Right atrium auricular region (tissue), 2 donors: ENCODE measurements at regions not wholly inside any gene's neighbourhood (a gene's known extent, or its start where the extent isn't known, plus 50 kb on each side); places are given as distances from the start of the nearest gene placed in this dataset.
"Not testable (repeated sequence)": the region's sequence is repeated elsewhere in the genome, so short reads cannot be mapped to it uniquely, and the experiment has no call there.

Experiments
- DNase-seq: peaks from one replicate; pipeline ENCODE4 v3.0.0-alpha.2; 2019; ENCODE audit warnings: low spot score
- H3K27ac ChIP-seq, 2 donors: fragments of 200-600 bp; sonication (generic); 1 replicate in 1 of 2; 2 replicates in 1 of 2; pipeline ENCODE4 v1.5.1; 2016 to 2019
- H3K27me3 ChIP-seq, 2 donors: fragments of 200-600 bp; sonication (generic); one replicate each; pipeline versions ENCODE4 v1.5.1 to v1.6.0; 2017 to 2019
- H3K36me3 ChIP-seq: fragments of 200-600 bp; sonication (generic); one replicate; pipeline ENCODE4 v1.5.1; 2016
- H3K4me1 ChIP-seq, 2 donors: fragments of 200-600 bp; sonication (generic); one replicate each; pipeline versions ENCODE4 v1.5.1 to v1.6.0; 2017 to 2019
- H3K4me3 ChIP-seq, 2 donors: fragments of 200-600 bp; sonication (generic); 1 replicate in 1 of 2; 2 replicates in 1 of 2; pipeline ENCODE4 v1.5.1; 2017 to 2019; ENCODE audit warnings: mild to moderate bottlenecking in 1 of 2, moderate library complexity in 1 of 2
- H3K9me3 ChIP-seq, 2 donors: fragments of 200-600 bp; sonication (generic); one replicate each; pipeline ENCODE4 v1.5.1; 2019
- CTCF ChIP-seq, 2 donors: fragments of 200-600 bp; sonication (generic); IDR thresholded peaks; one replicate each; pipeline ENCODE4 v1.5.1; 2019; ENCODE audit warnings: antibody characterized with exemption in 2 of 2

- TF ChIP-seq CTCF (IDR thresholded peaks at IDR 0.05), result no peak
- Histone ChIP-seq H3K36me3 (no peaks in the 10 kb centered on the region), H3K4me3 (no peak overlapping the region), H3K27ac (no peak overlapping the region), H3K9me3 (peaks cover 0 to 9% of the 10 kb centered on the region in 2 donors), H3K4me1 (no peaks in the 10 kb centered on the region), H3K27me3 (no peaks in the 10 kb centered on the region)
- DNase-seq, result no peak
Measured at GRCh38 chr13:18991060-18991459, 190.6 kb downstream of the TUBA3C start.

DNA sequence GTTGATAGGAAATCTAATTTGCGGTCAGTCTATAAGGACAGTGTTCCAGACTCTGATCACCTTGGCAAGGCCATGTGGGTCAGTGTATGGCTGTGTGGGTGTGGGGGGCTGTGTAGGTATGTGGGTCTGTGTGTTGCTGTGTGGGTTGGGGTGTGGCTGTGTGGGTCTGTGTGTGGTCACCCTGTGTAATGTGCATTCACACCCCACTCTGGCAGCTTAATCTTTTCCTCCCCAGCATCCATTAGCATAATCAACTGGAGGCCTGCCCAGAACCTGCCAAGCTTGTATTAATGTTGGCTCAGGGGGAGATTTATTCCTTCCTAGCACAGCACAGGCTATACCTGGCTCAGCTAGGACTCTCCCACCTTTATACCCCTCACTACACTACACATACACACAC, 203.2 kb downstream of the TUBA3C start:
- Histone ChIP-seq H3K4me1 (no peaks in the 10 kb centered on the region), H3K4me3 (no peak overlapping the region), H3K27ac (no peak overlapping the region), H3K9me3 (peaks cover 0 to 1% of the 10 kb centered on the region in 2 donors), H3K36me3 (no peaks in the 10 kb centered on the region), H3K27me3 (no peaks in the 10 kb centered on the region)
- no peak for TF ChIP-seq CTCF (IDR thresholded peaks at IDR 0.05)
- DNase-seq, result no peak

GRCh38 chr13:18977857-18978256, 203.8 kb downstream of the TUBA3C start:
- Histone ChIP-seq H3K9me3 (no peaks in the 10 kb centered on the region), H3K4me1 (no peaks in the 10 kb centered on the region), H3K4me3 (no peak overlapping the region), H3K36me3 (no peaks in the 10 kb centered on the region), H3K27me3 (no peaks in the 10 kb centered on the region), H3K27ac (no peak overlapping the region)
- DNase-seq, result no peak
- TF ChIP-seq CTCF (IDR thresholded peaks at IDR 0.05), result no peak

- Histone ChIP-seq H3K36me3 (no peaks in the 10 kb centered on the region), H3K27ac (no peak overlapping the region), H3K27me3 (no peaks in the 10 kb centered on the region), H3K4me3 (no peak overlapping the region), H3K9me3 (no peaks in the 10 kb centered on the region), H3K4me1 (no peaks in the 10 kb centered on the region)
- no peak for TF ChIP-seq CTCF (IDR thresholded peaks at IDR 0.05)
- no peak for DNase-seq
Measured at GRCh38 chr13:18971576-18972219, 209.9 kb downstream of the TUBA3C start.

- TF ChIP-seq CTCF (IDR thresholded peaks at IDR 0.05), result no peak
Measured at GRCh38 chr13:18965347-18965855, 216.2 kb downstream of the TUBA3C start.

GRCh38 chr13:18964942-18965341, 216.7 kb downstream of the TUBA3C start:
- DNase-seq, result no peak
- no peak overlapping the region for H3K27ac ChIP-seq
- H3K9me3 ChIP-seq, result no peaks in the 10 kb centered on the region
- H3K4me3 ChIP-seq, result no peak overlapping the region
- H3K36me3 ChIP-seq, result no peaks in the 10 kb centered on the region
- no peaks in the 10 kb centered on the region for H3K27me3 ChIP-seq
- H3K4me1 ChIP-seq, result no peaks in the 10 kb centered on the region
- no peak for TF ChIP-seq CTCF (IDR thresholded peaks at IDR 0.05)

More at GRCh38 chr13:18965347-18965855, 216.2 kb downstream of the TUBA3C start:
- no peak overlapping the region for H3K27ac ChIP-seq
- H3K27me3 ChIP-seq, result no peaks in the 10 kb centered on the region
- no peaks in the 10 kb centered on the region for H3K9me3 ChIP-seq
- H3K4me3 ChIP-seq, result no peak overlapping the region
- no peaks in the 10 kb centered on the region for H3K36me3 ChIP-seq
- no peak for DNase-seq
- no peaks in the 10 kb centered on the region for H3K4me1 ChIP-seq

GRCh38 chr13:18963684-18964083, 217.9 kb downstream of the TUBA3C start:
- not testable (repeated sequence) for H3K4me3 ChIP-seq, H3K9me3 ChIP-seq, DNase-seq, H3K27me3 ChIP-seq, H3K27ac ChIP-seq, H3K4me1 ChIP-seq, H3K36me3 ChIP-seq
